ENCODE measurements at regions not wholly inside any gene's neighbourhood (a gene's known extent, or its start where the extent isn't known, plus 50 kb on each side); places are given as distances from the start of the nearest gene placed in this dataset.

DNA sequence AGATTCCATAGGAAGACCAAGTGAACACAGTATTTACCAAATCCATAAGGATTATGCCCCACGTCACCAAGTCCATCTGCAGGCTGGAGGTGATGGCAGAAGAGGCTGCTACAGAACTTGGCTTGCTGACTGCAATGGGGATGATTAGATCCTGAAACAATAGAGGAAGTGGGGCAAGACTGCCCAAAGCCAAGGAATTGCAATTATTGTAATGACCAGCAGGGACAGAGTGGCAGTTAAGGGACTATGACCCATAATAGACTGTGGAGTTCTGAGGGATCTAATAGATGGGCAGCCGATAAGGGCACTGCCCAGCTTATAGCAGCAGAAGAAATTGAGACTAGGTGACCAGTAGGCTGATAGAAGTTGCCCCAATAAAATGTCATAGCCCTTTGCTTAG lies 108.4 kb downstream of the MINAR1 start:
- TF ChIP-seq, protein P1, sequence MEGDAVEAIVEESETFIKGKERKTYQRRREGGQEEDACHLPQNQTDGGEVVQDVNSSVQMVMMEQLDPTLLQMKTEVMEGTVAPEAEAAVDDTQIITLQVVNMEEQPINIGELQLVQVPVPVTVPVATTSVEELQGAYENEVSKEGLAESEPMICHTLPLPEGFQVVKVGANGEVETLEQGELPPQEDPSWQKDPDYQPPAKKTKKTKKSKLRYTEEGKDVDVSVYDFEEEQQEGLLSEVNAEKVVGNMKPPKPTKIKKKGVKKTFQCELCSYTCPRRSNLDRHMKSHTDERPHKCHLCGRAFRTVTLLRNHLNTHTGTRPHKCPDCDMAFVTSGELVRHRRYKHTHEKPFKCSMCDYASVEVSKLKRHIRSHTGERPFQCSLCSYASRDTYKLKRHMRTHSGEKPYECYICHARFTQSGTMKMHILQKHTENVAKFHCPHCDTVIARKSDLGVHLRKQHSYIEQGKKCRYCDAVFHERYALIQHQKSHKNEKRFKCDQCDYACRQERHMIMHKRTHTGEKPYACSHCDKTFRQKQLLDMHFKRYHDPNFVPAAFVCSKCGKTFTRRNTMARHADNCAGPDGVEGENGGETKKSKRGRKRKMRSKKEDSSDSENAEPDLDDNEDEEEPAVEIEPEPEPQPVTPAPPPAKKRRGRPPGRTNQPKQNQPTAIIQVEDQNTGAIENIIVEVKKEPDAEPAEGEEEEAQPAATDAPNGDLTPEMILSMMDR (IDR thresholded peaks at IDR 0.05; ENCODE audit: insufficient read depth, low read depth, low read length), result no peak
- TF ChIP-seq EZH2 (IDR thresholded peaks at IDR 0.05; ENCODE audit: insufficient read depth, low read length), result no peak
